NCI-H2029 (cell line): ENCODE measurements at regions not wholly inside any gene's neighbourhood (a gene's known extent, or its start where the extent isn't known, plus 50 kb on each side); places are given as distances from the start of the nearest gene placed in this dataset.
A peak's percentile ranks its signal among the peaks of the same experiment; 100 is the strongest.

Experiments used
- DNase-seq: peaks from one replicate; lab custom pipeline; 2025; lab: John Stamatoyannopoulos, UW

DNA sequence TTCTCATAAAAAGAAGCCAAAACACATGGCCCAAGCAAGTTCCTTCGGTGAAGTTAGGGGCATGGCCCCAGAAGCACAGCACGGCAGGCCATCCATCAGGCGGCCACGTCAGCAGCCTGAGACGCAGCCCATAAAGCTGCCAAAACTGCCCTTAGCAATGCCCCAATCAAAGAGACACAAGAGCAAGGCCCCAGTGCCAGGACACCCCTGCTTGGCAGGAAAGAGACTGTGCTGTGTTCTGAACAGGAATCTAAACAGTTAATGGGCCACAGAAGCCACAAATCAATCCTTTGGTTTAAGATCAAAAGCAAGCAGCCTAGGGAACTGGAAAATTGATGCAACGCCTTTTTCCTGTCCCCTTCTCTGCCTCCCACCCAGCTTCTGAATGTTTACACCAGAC lies 497.0 kb upstream of the USP24 start:
- DNase-seq, result no peak

DNA sequence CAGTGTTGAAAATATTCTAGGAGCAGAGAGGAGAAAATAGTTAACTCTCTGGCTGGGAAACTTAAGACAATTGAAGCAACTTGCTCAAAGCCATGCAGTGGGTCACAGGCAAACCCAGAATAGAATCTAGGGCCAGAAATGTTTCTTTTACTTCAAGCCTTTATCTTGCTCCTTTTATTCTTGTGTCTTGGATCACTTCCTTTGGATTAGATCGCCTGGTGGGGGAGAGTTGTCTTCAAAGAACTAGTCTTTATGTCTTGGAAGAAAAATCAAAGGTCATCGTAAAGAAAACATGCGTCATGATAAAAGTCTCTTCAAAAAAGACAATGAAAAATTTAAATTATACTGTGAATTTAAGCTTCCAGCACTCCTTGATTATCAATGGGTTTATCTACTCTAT lies 493.6 kb upstream of the USP24 start:
- no peak for DNase-seq

DNA sequence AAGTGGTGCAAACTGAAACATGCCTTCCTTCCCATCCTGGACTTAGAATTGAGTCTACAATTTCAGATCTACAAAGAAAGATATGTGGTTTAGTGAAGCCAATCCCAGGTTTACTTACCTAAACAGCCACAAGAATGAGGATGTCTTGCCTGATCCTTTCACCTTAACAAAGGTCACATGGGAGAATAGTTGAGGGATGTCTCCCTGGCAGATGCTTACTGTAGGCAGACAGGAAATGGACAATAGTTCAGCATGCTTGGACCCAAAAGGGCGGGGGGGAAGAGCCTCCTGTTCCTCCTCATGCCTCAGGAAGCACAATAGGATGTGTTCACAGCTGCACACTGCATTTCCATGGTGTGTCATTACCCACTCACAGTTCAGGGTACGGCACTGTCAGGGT lies 492.7 kb upstream of the USP24 start:
- DNase-seq, result no peak

DNA sequence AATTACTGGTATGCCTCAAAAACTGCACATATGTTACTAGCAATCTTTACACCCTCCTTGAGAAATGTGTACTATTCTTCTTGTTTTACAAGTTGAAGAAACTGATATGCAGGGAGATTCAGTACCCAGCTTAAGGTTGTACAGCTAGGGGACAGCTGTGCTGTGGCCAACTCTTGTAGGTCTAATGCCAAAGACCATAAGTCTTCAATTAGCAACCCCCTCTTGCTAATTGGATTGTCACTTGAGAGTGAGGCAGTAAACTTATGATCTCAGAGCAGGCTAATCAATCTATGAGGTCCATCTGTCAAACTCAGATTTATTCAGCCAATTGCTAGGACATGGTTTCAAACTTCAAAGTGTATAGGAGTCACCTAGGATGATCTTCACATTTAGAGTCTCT lies 492.0 kb upstream of the USP24 start:
- no peak for DNase-seq

DNA sequence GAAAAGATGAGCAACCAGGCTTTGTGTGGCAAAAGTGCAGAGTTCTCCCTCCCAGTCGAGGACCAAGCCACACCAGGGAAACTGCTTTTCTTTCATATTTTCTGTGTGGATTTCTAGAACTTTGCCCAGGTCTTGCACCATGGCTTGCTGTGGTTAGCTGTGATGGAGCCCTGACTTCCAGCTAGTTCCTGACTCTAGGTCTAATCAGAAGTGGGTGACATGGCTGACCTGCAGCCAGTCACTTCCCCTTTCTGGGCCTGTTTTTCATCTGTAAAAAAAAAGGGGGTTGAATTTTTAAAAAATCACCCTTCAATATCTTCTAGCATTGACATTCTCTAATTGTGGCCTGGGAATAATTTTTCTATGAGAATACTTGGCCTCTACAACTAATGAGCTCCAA lies 491.2 kb upstream of the USP24 start:
- no peak for DNase-seq

DNA sequence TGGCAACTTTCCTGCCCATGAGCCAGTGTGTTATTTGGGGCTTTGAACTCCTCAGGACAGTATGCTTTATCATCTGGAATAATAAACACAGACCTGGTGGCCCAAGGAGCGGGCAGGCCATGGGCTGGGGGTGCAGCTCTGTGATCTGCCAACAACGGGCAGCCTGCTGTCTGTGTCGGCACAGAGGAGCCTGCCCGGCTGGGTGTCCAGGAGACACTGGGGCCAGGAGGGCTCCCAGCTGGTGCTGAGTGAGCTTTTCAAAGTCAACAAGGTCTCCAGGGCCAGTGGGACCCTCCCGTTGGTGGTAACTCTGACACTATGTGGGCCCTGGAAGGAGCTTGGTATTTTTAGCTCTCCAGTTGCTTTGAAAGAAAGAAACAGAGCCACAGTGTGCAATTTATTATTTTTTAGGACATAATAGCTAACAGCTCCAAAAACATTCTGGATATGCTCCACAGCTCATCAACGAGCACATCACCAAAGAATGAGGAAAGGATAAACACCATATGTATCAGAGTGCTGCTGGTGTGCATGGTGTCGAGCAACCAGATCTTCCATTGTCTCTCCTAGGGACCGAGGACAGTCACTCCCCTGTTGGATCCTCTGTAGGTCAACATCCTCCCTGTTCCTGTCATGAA lies 488.7 kb upstream of the USP24 start:
- no peak for DNase-seq

DNA sequence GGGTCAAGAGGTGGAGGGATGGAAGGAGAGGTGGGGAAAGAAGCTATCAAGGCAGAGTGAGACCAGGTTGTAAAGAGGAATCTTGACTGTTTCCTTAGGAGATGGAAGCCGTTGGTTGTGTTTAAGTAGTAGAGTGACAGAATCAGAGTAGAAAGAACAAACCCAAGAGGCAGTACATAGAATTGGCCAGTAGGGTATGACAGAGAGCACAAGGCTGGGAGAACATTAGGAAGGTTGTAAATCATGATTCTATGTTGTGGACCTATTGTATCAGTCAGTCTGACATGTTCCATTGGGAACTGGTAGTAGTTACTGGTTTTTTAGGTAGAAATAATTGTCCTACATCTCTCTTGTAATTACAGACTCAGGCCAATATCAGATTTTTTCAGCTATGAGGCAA lies 486.9 kb upstream of the USP24 start:
- peak; percentile 35 for DNase-seq

DNA sequence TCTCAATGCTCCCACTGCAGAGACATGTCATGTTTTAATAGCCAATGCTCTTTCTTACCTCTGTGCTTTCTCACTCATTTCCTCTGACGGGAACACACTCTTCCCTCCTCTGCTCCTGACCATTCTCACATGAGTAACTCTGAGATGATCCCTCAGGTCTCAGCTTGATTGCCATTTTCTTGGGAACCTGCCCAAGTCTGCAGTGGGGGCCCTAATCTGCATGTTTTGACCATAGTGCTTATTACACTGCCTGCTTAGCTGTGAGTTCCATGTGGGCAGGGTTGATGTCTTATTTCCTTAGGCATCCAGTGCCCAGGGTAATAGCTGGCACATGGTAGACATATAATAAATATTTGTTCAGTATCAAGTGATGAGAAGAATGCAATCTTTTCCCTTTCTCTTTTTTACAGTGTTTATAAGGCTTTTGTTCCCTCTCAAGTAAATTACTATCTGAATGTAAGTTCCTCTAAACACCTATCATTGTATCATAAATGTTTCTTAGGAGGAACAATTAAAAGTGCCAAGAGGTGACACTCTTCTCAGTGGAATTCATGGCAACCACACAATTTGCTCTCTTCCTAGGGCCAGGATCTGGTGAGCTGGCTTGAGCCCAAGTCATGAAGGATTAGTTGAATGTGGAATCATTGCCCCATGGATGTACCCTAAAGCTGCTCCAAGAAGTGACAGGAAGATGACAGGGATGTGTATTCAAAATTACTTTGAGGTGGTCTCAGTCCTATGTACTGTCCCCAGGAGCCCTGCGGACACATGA lies 485.4 kb upstream of the USP24 start:
- DNase-seq, result peak; percentile 54

DNA sequence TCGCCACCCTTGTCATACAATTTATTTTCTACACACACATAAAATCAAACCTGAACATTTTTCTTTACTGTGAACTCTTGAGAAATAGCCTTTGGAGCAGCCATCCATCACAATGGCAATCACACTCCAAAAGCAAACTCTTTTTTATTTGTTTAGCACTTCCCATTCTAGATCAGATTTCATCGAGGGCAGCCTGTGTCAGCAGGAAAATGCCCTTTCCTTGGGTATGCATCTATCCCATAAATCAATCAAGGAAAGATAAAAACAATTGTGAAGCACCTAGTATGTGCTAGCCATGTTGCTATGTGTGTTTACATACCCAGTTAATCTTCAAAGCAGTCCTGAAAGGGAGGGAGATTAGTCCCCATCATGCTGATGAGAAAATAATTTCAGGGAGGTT lies 484.1 kb upstream of the USP24 start:
- DNase-seq, result peak; percentile 80

DNA sequence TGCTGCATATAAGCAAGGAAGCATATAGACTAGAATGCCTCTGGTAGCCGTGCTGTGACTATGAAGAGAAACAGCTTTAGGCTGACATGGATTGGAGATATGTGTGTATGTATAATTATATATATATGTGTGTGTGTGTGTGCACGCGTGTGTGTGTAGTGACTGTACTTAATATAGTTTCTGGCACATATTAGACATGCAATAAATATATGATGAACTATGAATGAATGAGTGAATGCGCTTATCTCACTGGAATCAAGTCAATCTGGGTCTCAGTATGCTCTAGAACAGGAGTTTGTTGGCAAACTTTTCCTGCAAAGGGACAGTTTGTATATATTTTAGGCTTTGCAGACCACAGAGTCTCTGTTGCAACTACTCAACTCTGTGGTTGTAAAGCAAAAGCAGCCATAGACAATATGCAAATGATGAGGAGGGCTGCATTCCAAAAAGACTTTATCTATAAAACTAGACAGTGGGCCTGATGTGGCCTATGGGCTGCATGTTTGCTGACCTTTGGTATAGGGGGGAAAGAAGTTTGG lies 482.9 kb upstream of the USP24 start:
- no peak for DNase-seq

DNA sequence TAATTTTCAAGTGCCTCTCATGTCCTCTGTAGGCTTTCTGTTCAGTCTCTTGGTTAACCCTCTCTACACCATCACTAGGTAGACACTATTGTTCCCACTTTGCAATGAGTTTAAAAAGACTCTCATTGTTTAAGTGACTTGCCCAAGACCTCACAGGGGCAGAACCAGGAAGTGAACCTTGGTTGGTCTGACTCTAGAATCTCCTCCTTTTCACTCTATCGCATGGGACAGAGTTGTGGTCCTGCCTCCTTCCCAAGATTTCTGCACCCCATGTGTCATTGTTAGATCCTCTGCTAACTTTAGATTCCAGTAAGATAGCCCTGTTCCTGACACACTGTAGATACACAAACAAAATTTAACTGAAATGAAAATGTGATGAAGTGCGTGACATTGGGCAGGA lies 481.7 kb upstream of the USP24 start:
- no peak for DNase-seq

DNA sequence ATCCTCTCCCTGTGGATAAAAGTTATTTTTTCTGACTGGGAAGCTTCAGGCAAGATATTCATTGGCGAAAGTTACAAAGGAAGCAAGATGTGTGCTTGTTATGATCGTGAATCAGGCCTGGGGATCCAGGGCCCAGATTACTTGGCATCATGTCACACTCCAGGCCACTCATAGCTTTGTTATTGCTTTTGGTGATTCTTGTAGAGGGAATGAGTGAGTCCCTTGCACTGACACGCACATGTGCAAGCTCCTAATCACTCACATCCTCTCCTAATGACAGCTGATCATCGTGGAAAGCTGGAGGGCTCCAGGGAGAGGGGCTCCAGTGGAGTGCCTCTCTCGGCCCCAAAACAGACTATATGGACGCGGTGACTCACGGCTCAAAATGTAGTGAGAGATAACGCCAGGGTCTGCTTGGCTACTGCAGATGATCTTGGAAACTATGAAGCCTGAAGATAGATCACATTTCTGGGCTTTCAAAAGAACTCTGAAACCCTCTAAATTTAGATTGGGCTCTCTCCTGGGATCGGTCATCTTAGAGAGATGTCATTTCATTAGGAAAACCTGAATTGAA lies 481.1 kb upstream of the USP24 start:
- no peak for DNase-seq

DNA sequence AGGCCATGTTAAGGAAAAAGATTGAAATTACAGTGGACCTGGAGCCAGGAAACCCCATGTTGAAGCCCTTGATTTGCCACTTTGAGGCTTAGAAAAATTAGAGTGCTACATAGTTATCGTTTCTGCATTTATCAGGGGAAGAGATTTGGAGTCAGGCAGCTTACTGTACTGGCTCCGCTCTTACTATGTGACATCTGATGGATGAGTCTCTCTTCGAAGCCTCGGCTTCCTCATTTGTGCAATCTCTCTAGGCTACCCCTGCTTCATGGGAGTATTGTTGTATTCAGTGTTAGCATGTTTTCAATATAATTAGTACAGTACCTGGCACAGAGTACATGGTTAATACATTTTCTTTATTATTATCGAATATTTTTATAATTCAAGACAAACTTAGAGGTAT lies 480.4 kb upstream of the USP24 start:
- DNase-seq, result no peak

DNA sequence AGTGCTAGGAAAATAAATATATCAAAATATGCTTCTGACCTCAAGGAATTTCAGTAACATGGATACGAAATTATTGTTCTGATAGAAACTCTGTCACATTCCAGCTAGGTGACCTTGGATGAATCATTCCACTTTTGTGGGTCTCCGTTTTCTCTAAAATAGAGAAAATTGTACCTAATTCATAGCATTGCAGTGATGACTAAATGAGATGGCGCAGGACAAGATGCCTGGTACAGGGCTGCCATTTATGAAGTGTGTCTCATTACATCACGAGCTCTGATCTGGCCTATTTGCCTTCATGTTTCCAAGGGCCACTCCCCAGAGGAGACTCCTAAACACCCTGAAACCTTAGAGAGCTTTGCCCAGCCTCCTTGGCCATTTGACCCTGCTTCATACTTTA lies 480.0 kb upstream of the USP24 start:
- DNase-seq, result no peak

DNA sequence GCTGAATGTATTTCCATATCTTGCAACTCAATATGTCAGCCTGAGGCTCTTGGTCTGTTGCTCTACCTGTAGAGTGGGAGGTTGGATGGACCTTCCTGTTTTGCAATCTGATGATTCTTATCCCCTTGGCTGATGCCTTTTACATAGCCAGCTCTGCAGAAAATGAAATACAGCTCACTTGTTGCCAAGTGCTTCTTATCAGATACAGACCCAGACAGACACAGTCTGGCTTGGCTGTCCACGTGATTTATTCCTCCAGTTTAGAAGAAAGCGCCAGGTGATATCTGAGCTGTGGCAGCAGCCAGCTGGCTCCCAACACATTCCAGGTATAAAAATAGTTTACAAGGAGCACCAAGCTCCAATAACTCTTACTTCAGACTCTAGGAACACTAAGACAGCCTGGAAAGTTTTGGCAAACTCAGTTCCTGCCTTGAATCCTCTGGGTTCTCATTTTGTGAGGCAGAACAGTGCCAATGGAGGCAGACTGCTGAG lies 479.2 kb upstream of the USP24 start:
- DNase-seq, result peak; percentile 17

DNA sequence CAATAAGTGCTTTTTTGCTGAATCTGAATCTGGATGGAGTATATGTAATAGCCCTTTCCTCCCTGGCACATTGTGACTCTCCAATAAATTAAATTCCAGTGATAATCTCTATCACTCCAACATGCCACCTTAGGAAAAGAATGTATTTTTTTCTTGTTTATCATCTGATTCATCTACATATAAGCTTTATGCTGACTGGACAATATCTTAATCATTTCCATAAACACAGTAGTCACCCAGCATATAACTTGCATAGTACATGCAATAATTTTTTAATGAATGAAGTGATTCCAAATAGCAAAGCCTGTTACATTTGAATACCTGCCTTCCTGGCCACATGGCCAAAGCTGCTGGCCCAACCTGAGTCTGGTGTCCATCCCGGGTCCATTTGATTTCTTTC lies 477.6 kb upstream of the USP24 start:
- DNase-seq, result no peak

DNA sequence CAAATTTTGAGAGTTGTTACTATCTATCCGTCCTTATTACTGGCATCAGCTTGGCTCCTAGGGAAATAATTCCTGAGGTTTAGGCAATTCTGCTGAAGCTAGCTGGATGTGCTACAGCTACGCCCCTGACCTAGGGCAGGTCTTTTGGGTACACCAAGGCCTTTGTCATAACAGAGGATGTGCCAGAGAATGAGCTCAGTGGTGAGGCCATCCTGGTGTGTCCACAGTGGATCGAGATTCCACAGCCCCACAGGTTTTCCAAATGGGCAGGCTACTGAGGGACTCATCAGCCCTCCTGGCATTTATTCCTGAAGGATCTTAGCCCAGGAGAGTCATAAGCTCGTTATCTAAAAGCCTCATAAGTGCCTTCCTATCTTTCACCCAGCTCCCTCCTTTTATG lies 475.2 kb upstream of the USP24 start:
- no peak for DNase-seq

DNA sequence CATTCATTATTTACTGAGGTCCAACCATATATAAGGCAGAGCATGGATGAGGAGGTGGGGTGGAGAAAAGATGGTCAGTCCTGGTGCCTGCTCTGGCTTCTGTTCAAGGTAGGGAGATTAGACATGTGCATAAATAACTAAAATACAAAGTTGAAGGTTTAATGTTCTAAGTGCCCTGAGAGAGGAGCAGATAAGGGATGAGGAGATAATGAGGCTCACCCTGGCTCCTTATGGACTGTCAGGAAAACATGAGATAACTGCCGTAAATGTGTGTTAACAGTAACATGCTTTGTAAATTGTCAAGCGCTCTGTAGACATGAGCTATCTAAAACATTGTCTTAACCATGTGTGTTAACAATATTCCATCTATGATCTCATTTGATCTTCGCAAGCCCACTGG lies 474.6 kb upstream of the USP24 start:
- no peak for DNase-seq

DNA sequence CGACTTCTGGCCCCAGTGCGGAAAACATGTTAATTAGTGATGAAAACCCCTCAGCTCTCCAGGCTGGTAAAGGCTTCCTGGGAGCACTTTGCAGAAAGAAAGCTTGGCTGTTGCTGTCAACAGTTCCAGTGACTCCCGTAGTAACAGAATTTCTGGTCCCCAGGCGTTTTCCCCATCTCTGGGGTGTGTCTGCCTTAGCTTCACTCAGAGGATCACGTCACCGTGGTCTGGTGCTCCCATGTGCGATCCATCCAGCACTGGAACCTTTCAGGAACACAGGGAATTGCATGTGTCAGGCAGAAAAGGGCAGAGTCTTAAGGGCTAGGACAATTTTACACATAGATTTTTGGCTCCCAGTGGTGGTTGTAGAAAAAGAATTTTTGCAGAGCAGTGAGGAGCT lies 470.4 kb upstream of the USP24 start:
- no peak for DNase-seq

DNA sequence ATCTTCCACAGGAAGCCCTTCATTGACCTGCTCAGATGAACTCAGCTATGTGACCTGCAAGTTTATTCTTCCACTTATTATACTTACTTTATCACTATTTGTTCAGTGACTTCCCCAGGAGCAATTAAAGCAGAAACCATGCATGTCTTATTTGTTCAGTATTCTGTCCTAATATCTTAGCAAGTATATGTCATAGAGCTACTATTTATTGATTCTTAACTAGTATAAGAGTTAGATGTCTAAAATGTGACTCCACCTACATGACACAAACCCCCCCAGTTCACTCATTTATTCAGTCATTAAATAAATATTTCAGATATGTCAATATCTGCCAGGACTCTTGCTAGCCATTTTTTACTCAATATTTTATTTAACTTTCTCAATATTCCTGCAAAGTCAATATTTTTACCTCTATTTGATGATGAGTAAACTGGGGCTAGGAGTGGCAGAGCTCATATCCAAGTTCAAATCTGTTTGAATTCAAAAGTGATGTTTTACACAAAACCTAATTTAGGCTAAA lies 469.0 kb upstream of the USP24 start:
- DNase-seq, result no peak

DNA sequence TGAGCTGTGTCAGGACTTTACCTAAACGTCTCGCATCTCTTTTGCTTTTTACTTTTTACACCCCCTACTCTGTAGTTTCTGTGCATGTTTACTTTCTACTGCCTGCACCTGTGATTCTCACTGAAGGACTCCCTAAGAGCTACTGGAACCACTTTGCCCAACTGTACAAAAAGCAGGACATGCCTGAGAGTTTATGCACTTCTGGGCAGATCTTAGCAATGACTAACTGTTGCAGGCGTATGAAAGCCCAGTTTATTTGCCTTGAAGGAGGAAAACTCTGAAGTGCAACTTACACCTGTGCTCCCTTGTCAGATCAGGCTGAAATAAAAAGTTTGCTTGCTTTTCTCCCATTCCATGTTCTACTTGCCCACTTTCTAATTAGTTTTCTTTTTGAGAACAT lies 467.0 kb upstream of the USP24 start:
- DNase-seq, result no peak

DNA sequence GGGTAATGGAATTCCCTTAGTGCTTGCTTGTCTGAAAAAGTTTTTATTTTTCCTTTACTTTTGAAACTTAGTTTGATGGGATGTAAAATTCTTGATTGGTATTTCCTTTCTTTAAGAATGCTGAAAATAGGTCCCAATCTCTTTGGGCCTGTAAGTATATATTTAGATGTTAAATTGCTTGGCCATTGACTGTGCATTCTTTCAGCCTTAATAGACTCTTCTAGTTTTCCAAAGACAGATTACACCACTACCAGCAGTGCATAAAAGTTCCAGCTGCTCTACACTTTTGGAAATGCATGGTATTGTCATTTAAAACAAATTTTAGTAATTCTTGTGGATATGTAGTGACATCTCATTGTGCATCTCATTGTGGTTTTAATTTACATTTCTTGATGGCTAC lies 464.8 kb upstream of the USP24 start:
- no peak for DNase-seq

DNA sequence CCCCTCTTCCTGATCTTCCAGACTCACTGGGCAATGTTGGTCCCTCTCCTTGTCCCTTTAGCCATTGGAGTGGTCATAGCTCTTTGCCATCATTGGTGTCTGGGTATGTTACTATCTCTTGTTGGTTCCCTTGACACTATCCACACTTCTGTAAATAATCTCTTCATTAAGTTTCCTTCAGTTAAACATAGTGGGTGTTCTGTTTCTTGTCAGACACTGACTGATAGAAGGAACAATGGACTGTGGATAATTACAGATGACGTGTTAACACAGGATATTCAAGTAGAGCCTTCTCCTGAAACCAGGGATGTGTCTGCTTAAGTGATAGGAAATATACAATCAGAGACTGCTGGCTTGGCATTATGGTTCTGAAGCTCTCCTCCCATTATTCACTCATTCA lies 458.3 kb upstream of the USP24 start:
- DNase-seq, result no peak
